ENCODE measurements at regions not wholly inside any gene's neighbourhood (a gene's known extent, or its start where the extent isn't known, plus 50 kb on each side); places are given as distances from the start of the nearest gene placed in this dataset.

DNA sequence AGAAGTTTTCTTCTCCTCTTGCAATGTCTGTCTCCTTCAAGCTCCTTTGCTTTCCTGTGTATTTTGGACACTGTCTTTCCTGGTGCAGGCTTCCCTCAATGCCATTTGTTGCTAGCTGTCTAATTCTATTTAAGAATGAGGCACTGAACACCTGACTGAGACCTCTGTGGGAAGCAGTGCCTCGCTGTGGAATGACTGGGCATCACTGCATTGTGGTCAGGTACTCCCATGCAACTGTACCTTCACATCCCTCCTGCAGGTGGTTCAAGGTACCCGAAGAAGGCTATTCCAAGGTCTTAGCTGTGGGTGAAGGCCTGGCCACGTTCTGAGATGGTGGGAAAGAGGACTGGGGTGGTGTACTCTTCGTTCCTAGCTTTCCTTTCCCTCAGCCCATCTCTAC lies 152.8 kb upstream of the CTAGE1 start:
- no peaks in the 10 kb centered on the region; the same call in 1 of the 2 replicates for H3K9me3 Mint-ChIP-seq
- no peaks in the 10 kb centered on the region for H3K4me1 Mint-ChIP-seq
- H3K27me3 Mint-ChIP-seq (ENCODE audit: low read depth) = peaks cover 8% of the 10 kb centered on the region
- no peak for TF ChIP-seq SMAD3 (CRISPR knock-in tag; IDR thresholded peaks at IDR 0.05; ENCODE audit: borderline replicate concordance)
- TF ChIP-seq TEAD1 (CRISPR knock-in tag; IDR thresholded peaks at IDR 0.05) = no peak
- H3K4me3 Mint-ChIP-seq = no peak overlapping the region
- CTCF ChIA-PET = interaction anchor here (0.8 to 1.4 kb wide), 2 partner anchors 8 to 385 kb away, joined by 3 to 4 read pairs; no protein-coding TSS in a partner anchor
- POLR2A ChIA-PET = no interaction called here
- H3K27ac Mint-ChIP-seq = no peak overlapping the region
- no peak for DNase-seq (ENCODE audit: low spot score)
- H3K36me3 Mint-ChIP-seq = no peaks in the 10 kb centered on the region
- ATAC-seq = no peak

DNA sequence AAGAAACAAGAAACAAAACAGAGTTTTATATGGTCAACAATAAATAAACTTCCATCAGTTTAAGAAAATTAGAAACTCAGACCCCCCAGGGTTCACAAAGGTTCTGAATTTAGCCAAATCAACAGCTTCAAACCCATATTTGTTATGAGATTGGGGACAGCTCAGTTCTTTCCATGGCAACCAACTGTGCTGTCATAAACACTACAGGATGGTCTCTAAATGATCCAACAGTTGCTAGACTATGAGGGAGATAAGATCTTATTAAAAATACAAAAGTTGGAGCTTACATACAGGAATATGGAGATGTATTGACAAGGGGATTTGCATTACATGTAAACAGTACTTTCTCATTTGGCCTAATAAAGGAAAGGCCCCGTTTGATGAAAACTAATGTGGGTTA lies 154.6 kb upstream of the CTAGE1 start:
- POLR2A ChIA-PET = no interaction called here
- Mint-ChIP-seq H3K27me3 (ENCODE audit: low read depth) (peaks cover 3% of the 10 kb centered on the region), H3K4me3 (no peak overlapping the region), H3K27ac (no peak overlapping the region), H3K36me3 (no peaks in the 10 kb centered on the region), H3K9me3 (no peaks in the 10 kb centered on the region; the same call in 1 of the 2 replicates), H3K4me1 (no peaks in the 10 kb centered on the region)
- CTCF ChIA-PET = no interaction called here
- ATAC-seq (no peak), DNase-seq (ENCODE audit: low spot score) (no peak)
- TF ChIP-seq IRF1 (CRISPR knock-in tag; IDR thresholded peaks at IDR 0.05) = no peak
- TF ChIP-seq GRHL2 (CRISPR knock-in tag; IDR thresholded peaks at IDR 0.05; ENCODE audit: insufficient replicate concordance, severe bottlenecking) = no peak
- TF ChIP-seq, protein P1, sequence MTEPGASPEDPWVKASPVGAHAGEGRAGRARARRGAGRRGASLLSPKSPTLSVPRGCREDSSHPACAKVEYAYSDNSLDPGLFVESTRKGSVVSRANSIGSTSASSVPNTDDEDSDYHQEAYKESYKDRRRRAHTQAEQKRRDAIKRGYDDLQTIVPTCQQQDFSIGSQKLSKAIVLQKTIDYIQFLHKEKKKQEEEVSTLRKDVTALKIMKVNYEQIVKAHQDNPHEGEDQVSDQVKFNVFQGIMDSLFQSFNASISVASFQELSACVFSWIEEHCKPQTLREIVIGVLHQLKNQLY (CRISPR knock-in tag; IDR thresholded peaks at IDR 0.05) = no peak
- TF ChIP-seq, protein P2, sequence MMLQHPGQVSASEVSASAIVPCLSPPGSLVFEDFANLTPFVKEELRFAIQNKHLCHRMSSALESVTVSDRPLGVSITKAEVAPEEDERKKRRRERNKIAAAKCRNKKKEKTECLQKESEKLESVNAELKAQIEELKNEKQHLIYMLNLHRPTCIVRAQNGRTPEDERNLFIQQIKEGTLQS (CRISPR knock-in tag; conservative IDR thresholded peaks at IDR 0.05) = no peak
- TF ChIP-seq STAT6 (CRISPR knock-in tag; conservative IDR thresholded peaks at IDR 0.05; ENCODE audit: low read depth) = no peak
- no peak for TF ChIP-seq NFATC4 (CRISPR knock-in tag; IDR thresholded peaks at IDR 0.05)
- TF ChIP-seq, protein P3, sequence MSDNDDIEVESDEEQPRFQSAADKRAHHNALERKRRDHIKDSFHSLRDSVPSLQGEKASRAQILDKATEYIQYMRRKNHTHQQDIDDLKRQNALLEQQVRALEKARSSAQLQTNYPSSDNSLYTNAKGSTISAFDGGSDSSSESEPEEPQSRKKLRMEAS (CRISPR knock-in tag; IDR thresholded peaks at IDR 0.05) = no peak
- TF ChIP-seq FOXK1 (CRISPR knock-in tag; IDR thresholded peaks at IDR 0.05) = no peak
- TF ChIP-seq SP1 (CRISPR knock-in tag; conservative IDR thresholded peaks at IDR 0.05) = no peak
- no peak for TF ChIP-seq GTF2I (CRISPR knock-in tag; conservative IDR thresholded peaks at IDR 0.05)
- TF ChIP-seq, protein P4, sequence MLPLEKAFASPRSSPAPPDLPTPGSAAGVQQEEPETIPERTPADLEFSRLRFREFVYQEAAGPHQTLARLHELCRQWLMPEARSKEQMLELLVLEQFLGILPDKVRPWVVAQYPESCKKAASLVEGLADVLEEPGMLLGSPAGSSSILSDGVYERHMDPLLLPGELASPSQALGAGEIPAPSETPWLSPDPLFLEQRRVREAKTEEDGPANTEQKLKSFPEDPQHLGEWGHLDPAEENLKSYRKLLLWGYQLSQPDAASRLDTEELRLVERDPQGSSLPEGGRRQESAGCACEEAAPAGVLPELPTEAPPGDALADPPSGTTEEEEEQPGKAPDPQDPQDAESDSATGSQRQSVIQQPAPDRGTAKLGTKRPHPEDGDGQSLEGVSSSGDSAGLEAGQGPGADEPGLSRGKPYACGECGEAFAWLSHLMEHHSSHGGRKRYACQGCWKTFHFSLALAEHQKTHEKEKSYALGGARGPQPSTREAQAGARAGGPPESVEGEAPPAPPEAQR (CRISPR knock-in tag; IDR thresholded peaks at IDR 0.05) = no peak
- TF ChIP-seq MYBL2 (CRISPR knock-in tag; IDR thresholded peaks at IDR 0.05) = no peak
- no peak for TF ChIP-seq HMGA2 (CRISPR knock-in tag; IDR thresholded peaks at IDR 0.05)
- no peak for TF ChIP-seq ZNF425 (CRISPR knock-in tag; conservative IDR thresholded peaks at IDR 0.05)
- TF ChIP-seq, protein P5, sequence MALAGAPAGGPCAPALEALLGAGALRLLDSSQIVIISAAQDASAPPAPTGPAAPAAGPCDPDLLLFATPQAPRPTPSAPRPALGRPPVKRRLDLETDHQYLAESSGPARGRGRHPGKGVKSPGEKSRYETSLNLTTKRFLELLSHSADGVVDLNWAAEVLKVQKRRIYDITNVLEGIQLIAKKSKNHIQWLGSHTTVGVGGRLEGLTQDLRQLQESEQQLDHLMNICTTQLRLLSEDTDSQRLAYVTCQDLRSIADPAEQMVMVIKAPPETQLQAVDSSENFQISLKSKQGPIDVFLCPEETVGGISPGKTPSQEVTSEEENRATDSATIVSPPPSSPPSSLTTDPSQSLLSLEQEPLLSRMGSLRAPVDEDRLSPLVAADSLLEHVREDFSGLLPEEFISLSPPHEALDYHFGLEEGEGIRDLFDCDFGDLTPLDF (CRISPR knock-in tag; IDR thresholded peaks at IDR 0.05) = no peak
- TF ChIP-seq NR3C1 (CRISPR knock-in tag; conservative IDR thresholded peaks at IDR 0.05; ENCODE audit: low read depth) = no peak
- no peak for TF ChIP-seq FOXJ3 (CRISPR knock-in tag; IDR thresholded peaks at IDR 0.05; ENCODE audit: borderline replicate concordance)
- TF ChIP-seq ESRRA (CRISPR knock-in tag; IDR thresholded peaks at IDR 0.05; ENCODE audit: borderline replicate concordance) = no peak
- no peak for TF ChIP-seq OVOL2 (CRISPR knock-in tag; IDR thresholded peaks at IDR 0.05; ENCODE audit: borderline replicate concordance)

Measured in WTC11 (cell line).